GM23248 (cell line): ENCODE measurements at regions not wholly inside any gene's neighbourhood (a gene's known extent, or its start where the extent isn't known, plus 50 kb on each side); places are given as distances from the start of the nearest gene placed in this dataset.

Experiments used
- DNase-seq: peaks from one replicate; pipeline ENCODE4 v3.0.0-alpha.2; 2015
- H2AFZ ChIP-seq: fragments of 200-600 bp; sonication (generic); 2 replicates; pipeline ENCODE4 v1.6.1; 2016; ENCODE audit warnings: antibody characterized with exemption
- H3F3A ChIP-seq: fragments of 200-600 bp; sonication (generic); 2 replicates; pipeline ENCODE4 v1.6.1; 2016; ENCODE audit warnings: mild to moderate bottlenecking, antibody characterized with exemption, mixed run types; ENCODE audit not compliant: insufficient read depth
- H3K27ac ChIP-seq: fragments of 200-600 bp; sonication (generic); 2 replicates; pipeline ENCODE4 v1.5.1; 2016; ENCODE audit warnings: mild to moderate bottlenecking
- H3K27me3 ChIP-seq: fragments of 200-600 bp; sonication (generic); replicated peaks from 2 replicates; pipeline ENCODE4 v1.6.1; 2016; ENCODE audit warnings: mild to moderate bottlenecking; ENCODE audit not compliant: insufficient read depth
- H3K36me3 ChIP-seq: fragments of 200-600 bp; sonication (generic); 2 replicates; pipeline ENCODE4 v1.6.1; 2016; ENCODE audit warnings: low read depth, mild to moderate bottlenecking
- H3K4me1 ChIP-seq: fragments of 200-600 bp; sonication (generic); 2 replicates; pipeline ENCODE4 v1.6.1; 2016; ENCODE audit warnings: mild to moderate bottlenecking; ENCODE audit not compliant: insufficient read depth
- H3K4me2 ChIP-seq: fragments of 200-600 bp; sonication (generic); one replicate; pipeline ENCODE4 v1.6.1; 2016; ENCODE audit warnings: mild to moderate bottlenecking; ENCODE audit not compliant: unreplicated experiment
- H3K4me3 ChIP-seq: fragments of 200-600 bp; sonication (generic); 2 replicates; pipeline ENCODE4 v1.5.1; 2016; ENCODE audit warnings: mild to moderate bottlenecking
- H3K79me2 ChIP-seq: fragments of 200-600 bp; sonication (generic); 2 replicates; pipeline ENCODE4 v1.6.1; 2016; ENCODE audit warnings: mild to moderate bottlenecking; ENCODE audit not compliant: insufficient read depth
- H3K9ac ChIP-seq: fragments of 200-600 bp; sonication (generic); 2 replicates; pipeline ENCODE4 v1.6.1; 2016; ENCODE audit warnings: mild to moderate bottlenecking
- H3K9me2 ChIP-seq: fragments of 200-600 bp; sonication (generic); 2 replicates; pipeline ENCODE4 v1.6.1; 2016; ENCODE audit warnings: mixed run types, mild to moderate bottlenecking, moderate library complexity; ENCODE audit not compliant: insufficient read depth
- H3K9me3 ChIP-seq: fragments of 200-600 bp; sonication (generic); one replicate; pipeline ENCODE4 v1.6.1; 2017; ENCODE audit warnings: low read depth
- H4K20me1 ChIP-seq: fragments of 200-600 bp; sonication (generic); 2 replicates; pipeline ENCODE4 v1.6.0; 2016; ENCODE audit not compliant: insufficient read depth
- EZH2 ChIP-seq: fragments of 200-600 bp; sonication (generic); IDR thresholded peaks from 2 replicates; pipeline ENCODE4 v1.6.1; 2018; ENCODE audit warnings: antibody characterized with exemption, mild to moderate bottlenecking; ENCODE audit not compliant: insufficient read depth, poor library complexity, severe bottlenecking
- EZH2phosphoT487 ChIP-seq: fragments of 200-600 bp; sonication (generic); IDR thresholded peaks from 2 replicates; pipeline ENCODE4 v1.6.1; 2018; ENCODE audit warnings: antibody characterized with exemption, moderate library complexity, mild to moderate bottlenecking, low read depth; ENCODE audit not compliant: insufficient read depth
- WGBS, 2 experiments: methylation state at CpG; one replicate each; pipeline ENCODE4 v1.1.6; 2015 to 2017; ENCODE audit warnings: low lambda C conversion rate in 2 of 2, low coverage in 1 of 2; ENCODE audit errors: missing lambda C conversion rate in 2 of 2; 5-methylcytosine and 5-hydroxymethylcytosine counted together
- in situ Hi-C: fragments of 300-500 bp; cut with MboI; formaldehyde crosslinking; loops from 2 replicates; pipeline ENCODE4 v1.15.0; 2020

DNA sequence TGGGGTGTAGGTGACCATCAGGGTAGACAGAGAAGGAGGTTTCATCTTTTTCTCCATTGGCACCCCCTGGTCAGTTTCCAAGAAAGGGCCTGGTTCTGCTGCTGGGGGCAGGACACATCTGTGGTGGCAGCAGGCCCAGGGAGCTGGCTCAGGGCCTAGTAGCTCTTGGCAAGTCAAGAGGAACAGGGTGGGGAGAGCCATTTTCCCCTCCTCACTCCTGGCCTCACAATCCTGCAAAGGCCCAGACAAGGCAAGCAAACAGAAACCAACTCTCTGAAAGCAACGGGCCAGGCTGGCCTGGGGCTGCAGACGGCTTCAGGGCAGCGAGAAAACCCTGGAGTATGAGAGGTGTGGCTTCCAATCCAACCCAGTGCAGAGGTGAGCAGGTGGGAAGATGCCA, 192.9 kb upstream of the DYNLRB2 start:
- Histone ChIP-seq H3K79me2 (no peaks in the 10 kb centered on the region), H3K27me3 (no peaks in the 10 kb centered on the region), H3K9ac (no peak overlapping the region), H3K36me3 (no peaks in the 10 kb centered on the region), H3K4me2 (no peak overlapping the region), H3F3A (no peaks in the 10 kb centered on the region), H3K27ac (no peak overlapping the region), H2AFZ (no peak overlapping the region), H3K9me3 (no peaks in the 10 kb centered on the region), H3K9me2 (no peaks in the 10 kb centered on the region), H3K4me1 (0 out of 2 replicates have a peak, but pooled peaks cover 11% of the 10 kb centered on the region), H3K4me3 (no peak overlapping the region), H4K20me1 (no peaks in the 10 kb centered on the region)
- TF ChIP-seq EZH2 (no peak), EZH2phosphoT487 (no peak)
- DNase-seq, result no peak
- WGBS, 2 experiments, result 20 to 34% methylated on average over 3 of the region's 3 CpGs
- in situ Hi-C loops, result no loop called here

DNA sequence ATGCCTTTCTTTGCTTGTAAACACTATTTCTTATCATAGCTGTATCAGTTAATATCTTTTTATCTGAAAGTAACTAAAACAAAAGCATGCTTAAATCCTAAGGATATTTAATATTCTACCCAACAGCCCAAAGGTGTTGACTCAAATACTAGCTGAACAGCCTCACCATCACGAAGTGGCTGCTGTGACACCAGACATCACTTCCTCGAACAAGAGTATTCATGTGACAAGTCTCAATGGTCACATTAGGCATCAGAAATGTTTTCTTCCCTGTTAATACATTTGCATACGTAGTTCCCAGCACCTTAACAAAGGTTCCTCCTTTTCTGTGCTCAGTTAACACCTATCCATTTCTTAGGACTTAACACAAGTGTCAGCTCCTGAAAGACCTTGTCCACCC, 193.8 kb upstream of the DYNLRB2 start:
- no peak for TF ChIP-seq EZH2
- TF ChIP-seq EZH2phosphoT487, result no peak
- no peaks in the 10 kb centered on the region for H3K36me3 ChIP-seq
- 79 to 85% methylated on average over 3 of the region's 3 CpGs for WGBS, 2 experiments
- DNase-seq, result no peak
- H2AFZ ChIP-seq, result no peak overlapping the region
- no peak overlapping the region for H3K4me3 ChIP-seq
- H3F3A ChIP-seq, result no peaks in the 10 kb centered on the region
- no peaks in the 10 kb centered on the region for H3K9me3 ChIP-seq
- in situ Hi-C loops, result no loop called here
- no peaks in the 10 kb centered on the region for H3K27me3 ChIP-seq
- H4K20me1 ChIP-seq, result no peaks in the 10 kb centered on the region
- H3K4me1 ChIP-seq, result 0 out of 2 replicates have a peak, but pooled peaks cover 11% of the 10 kb centered on the region
- H3K9me2 ChIP-seq, result no peaks in the 10 kb centered on the region
- no peaks in the 10 kb centered on the region for H3K79me2 ChIP-seq
- no peak overlapping the region for H3K27ac ChIP-seq
- no peak overlapping the region for H3K9ac ChIP-seq
- H3K4me2 ChIP-seq, result no peak overlapping the region

DNA sequence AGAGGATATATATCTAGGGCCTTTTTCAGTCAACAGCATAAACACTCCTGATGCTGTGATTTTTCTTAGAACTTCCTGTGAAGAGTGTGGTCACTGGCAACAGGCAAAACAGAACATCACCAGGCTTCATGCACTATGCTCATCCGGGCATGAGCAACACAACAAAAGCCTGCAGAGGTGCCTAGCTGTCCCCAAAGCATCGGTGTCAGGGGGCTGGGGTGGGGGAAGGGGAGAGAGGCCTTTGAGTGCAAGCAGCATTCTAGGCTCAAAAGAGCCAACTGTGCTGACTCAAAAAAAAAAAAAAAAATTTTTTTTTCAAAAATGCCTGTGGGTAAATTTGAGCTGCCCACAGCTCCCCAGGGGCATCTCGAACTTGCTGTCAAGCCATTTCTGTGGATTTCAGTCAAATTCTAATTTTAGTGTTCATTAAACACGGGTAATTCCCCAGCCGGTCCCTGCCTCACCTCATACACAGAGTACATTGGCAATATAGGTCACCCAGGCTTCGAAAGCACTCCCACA, 194.6 kb upstream of the DYNLRB2 start:
- DNase-seq, result peak; percentile 52
- Histone ChIP-seq H3K4me3 (no peak overlapping the region), H3K27me3 (no peaks in the 10 kb centered on the region), H3K9me3 (no peaks in the 10 kb centered on the region), H3F3A (no peaks in the 10 kb centered on the region), H2AFZ (no peak overlapping the region), H3K79me2 (no peaks in the 10 kb centered on the region), H3K36me3 (no peaks in the 10 kb centered on the region), H3K27ac (no peak overlapping the region), H3K4me1 (0 out of 2 replicates have a peak, but pooled peaks cover 11% of the 10 kb centered on the region), H3K9ac (no peak overlapping the region), H3K9me2 (no peaks in the 10 kb centered on the region), H4K20me1 (no peaks in the 10 kb centered on the region), H3K4me2 (no peak overlapping the region)
- 37 to 43% methylated on average over 6 of the region's 6 CpGs for WGBS, 2 experiments
- TF ChIP-seq EZH2 (no peak), EZH2phosphoT487 (no peak)
- in situ Hi-C loops, result no loop called here

- Histone ChIP-seq H3K36me3 (no peaks in the 10 kb centered on the region), H3K27me3 (no peaks in the 10 kb centered on the region), H3K4me2 (no peak overlapping the region), H3K4me1 (0 out of 2 replicates have a peak, but pooled peaks cover 11% of the 10 kb centered on the region), H3K9me3 (no peaks in the 10 kb centered on the region), H3K9me2 (no peaks in the 10 kb centered on the region), H4K20me1 (no peaks in the 10 kb centered on the region), H3K9ac (no peak overlapping the region), H3F3A (no peaks in the 10 kb centered on the region), H2AFZ (no peak overlapping the region), H3K79me2 (no peaks in the 10 kb centered on the region), H3K4me3 (no peak overlapping the region), H3K27ac (no peak overlapping the region)
- no peak for DNase-seq
- 73 to 80% methylated on average over 3 of the region's 3 CpGs for WGBS, 2 experiments
- TF ChIP-seq EZH2 (no peak), EZH2phosphoT487 (no peak)
- in situ Hi-C loops, result no loop called here
Measured at GRCh38 chr16:80345701-80346100, 195.1 kb upstream of the DYNLRB2 start.

DNA sequence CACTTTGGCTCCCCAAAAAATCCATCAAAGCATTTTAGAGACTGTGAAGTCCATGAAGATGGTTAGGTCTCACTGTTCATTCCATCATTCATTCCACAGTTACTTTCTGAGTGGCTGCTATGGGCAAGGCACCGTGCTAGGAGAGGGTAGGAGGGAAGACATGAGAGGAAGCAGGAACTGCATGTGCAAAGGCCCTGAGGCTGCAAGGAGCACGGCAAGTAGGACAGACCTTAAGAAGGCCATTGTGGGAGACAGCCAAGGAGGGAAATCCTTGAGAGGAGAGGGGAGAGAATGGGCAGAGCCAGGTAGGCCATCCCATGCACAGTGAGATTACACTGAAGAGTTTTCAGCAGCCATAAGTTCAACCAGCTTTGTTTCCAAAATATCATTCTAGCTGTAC, 196.2 kb upstream of the DYNLRB2 start:
- Histone ChIP-seq H3K4me2 (no peak overlapping the region), H3K9ac (no peak overlapping the region), H3K9me3 (no peaks in the 10 kb centered on the region), H3K9me2 (no peaks in the 10 kb centered on the region), H3K4me3 (no peak overlapping the region), H3K36me3 (no peaks in the 10 kb centered on the region), H3K27me3 (no peaks in the 10 kb centered on the region), H3K79me2 (no peaks in the 10 kb centered on the region), H4K20me1 (no peaks in the 10 kb centered on the region), H3F3A (no peaks in the 10 kb centered on the region), H3K27ac (no peak overlapping the region), H2AFZ (no peak overlapping the region), H3K4me1 (0 out of 2 replicates have a peak, but pooled peaks cover 11% of the 10 kb centered on the region)
- 88 to 92% methylated on average over 2 of the region's 2 CpGs for WGBS, 2 experiments
- in situ Hi-C loops, result no loop called here
- DNase-seq, result no peak
- no peak for TF ChIP-seq EZH2
- TF ChIP-seq EZH2phosphoT487, result no peak
